Fibroblast of upper back skin (primary cell): ENCODE measurements at regions not wholly inside any gene's neighbourhood (a gene's known extent, or its start where the extent isn't known, plus 50 kb on each side); places are given as distances from the start of the nearest gene placed in this dataset.
A peak's percentile ranks its signal among the peaks of the same experiment; 100 is the strongest.

Experiments used
- DNase-seq: peaks from one replicate; pipeline ENCODE4 v3.0.0-alpha.2; 2013

GRCh38 chr9:16245756-16246440 lies 624.6 kb downstream of the BNC2 start:
- DNase-seq, result peak; percentile 49

GRCh38 chr9:16246785-16247184 lies 623.7 kb downstream of the BNC2 start:
- DNase-seq, result peak; percentile 32

GRCh38 chr9:16247188-16247875 lies 623.1 kb downstream of the BNC2 start:
- DNase-seq, result peak; percentile 83

GRCh38 chr9:16248822-16249221 lies 621.6 kb downstream of the BNC2 start:
- no peak for DNase-seq

GRCh38 chr9:16252616-16253015 lies 617.9 kb downstream of the BNC2 start:
- peak; percentile 61 for DNase-seq

GRCh38 chr9:16254674-16255073 lies 615.8 kb downstream of the BNC2 start:
- no peak for DNase-seq

GRCh38 chr9:16255217-16255616 lies 615.3 kb downstream of the BNC2 start:
- no peak for DNase-seq

GRCh38 chr9:16257604-16258003 lies 612.9 kb downstream of the BNC2 start:
- DNase-seq, result no peak

- DNase-seq, result no peak
Measured at GRCh38 chr9:16258191-16258590, 612.3 kb downstream of the BNC2 start.

GRCh38 chr9:16258708-16259107 lies 611.8 kb downstream of the BNC2 start:
- no peak for DNase-seq

GRCh38 chr9:16262477-16263261 lies 607.8 kb downstream of the BNC2 start:
- no peak for DNase-seq

GRCh38 chr9:16265688-16266087 lies 604.8 kb downstream of the BNC2 start:
- DNase-seq, result no peak

- DNase-seq, result no peak
Measured at GRCh38 chr9:16266648-16267276, 603.7 kb downstream of the BNC2 start.

- peak; percentile 70 for DNase-seq
Measured at GRCh38 chr9:16267281-16268066, 603.0 kb downstream of the BNC2 start.

GRCh38 chr9:16268067-16268881 lies 602.2 kb downstream of the BNC2 start:
- no peak for DNase-seq

GRCh38 chr9:16271967-16272366 lies 598.5 kb downstream of the BNC2 start:
- DNase-seq, result no peak

- no peak for DNase-seq
Measured at GRCh38 chr9:16272776-16273175, 597.7 kb downstream of the BNC2 start.

GRCh38 chr9:16275795-16276624 lies 594.5 kb downstream of the BNC2 start:
- no peak for DNase-seq

- no peak for DNase-seq
Measured at GRCh38 chr9:16276866-16277265, 593.6 kb downstream of the BNC2 start.

- no peak for DNase-seq
Measured at GRCh38 chr9:16277471-16277960, 593.0 kb downstream of the BNC2 start.
